ENCODE measurements at regions not wholly inside any gene's neighbourhood (a gene's known extent, or its start where the extent isn't known, plus 50 kb on each side); places are given as distances from the start of the nearest gene placed in this dataset.

DNA sequence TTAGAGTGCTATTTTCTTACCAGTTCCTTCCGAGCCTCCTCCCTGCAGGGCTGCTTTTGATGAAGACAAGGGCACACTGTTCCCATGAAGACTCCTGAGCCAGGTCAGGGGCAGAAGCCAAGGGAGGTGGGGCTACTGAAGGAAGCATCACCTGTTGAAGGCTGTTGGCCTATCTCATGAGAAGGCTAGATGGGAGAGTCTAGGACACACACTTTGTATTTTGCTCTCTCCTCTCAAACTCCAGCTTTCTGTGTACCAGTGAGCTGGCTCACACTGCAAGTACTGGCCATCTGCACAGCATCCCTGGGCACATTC is 683.2 kb upstream of the ID4 start:
- no peak for TF ChIP-seq YY1 (IDR thresholded peaks at IDR 0.05; ENCODE audit: insufficient read depth, insufficient read length)
- TF ChIP-seq ZNF274 (IDR thresholded peaks at IDR 0.05; ENCODE audit: low read depth, low read length): no peak
- TF ChIP-seq SUZ12 (IDR thresholded peaks at IDR 0.05; ENCODE audit: extremely low read depth, insufficient read depth, insufficient read length): no peak

Measured in NT2/D1 (cell line).